ENCODE measurements at regions not wholly inside any gene's neighbourhood (a gene's known extent, or its start where the extent isn't known, plus 50 kb on each side); places are given as distances from the start of the nearest gene placed in this dataset.

GRCh38 chr2:54387059-54387991, 68.8 kb upstream of the SPTBN1 start:
- WGBS, 3 donors: 11 to 15% (median 12%) methylated on average over 7 of the region's 7 CpGs
- H3K27me3 ChIP-seq: no peaks in the 10 kb centered on the region
- H3K4me1 ChIP-seq (ENCODE audit: insufficient read depth): peaks cover 11% of the 10 kb centered on the region
- no peaks in the 10 kb centered on the region for H3K9me3 ChIP-seq
- H3K27ac ChIP-seq: peak overlapping the region in 1 of 2 donors; percentile 35
- no peaks in the 10 kb centered on the region for H3K36me3 ChIP-seq
- no peak overlapping the region for H3K4me3 ChIP-seq
- peak in 1 of 3 donors; percentile 29 for TF ChIP-seq CTCF (IDR thresholded peaks at IDR 0.05)
- no peak for TF ChIP-seq EP300 (IDR thresholded peaks at IDR 0.05)
- peak in 4 of 5 donors; percentile 24 to 70 (median 44) for DNase-seq
- intact Hi-C loops (cut with DNase I): no loop called here

- TF ChIP-seq CTCF (IDR thresholded peaks at IDR 0.05) (no peak), POLR2A (IDR thresholded peaks at IDR 0.05) (no peak), EP300 (IDR thresholded peaks at IDR 0.05) (no peak)
- DNase-seq: no peak
- Histone ChIP-seq H3K4me1 (ENCODE audit: insufficient read depth) (peaks cover 11% of the 10 kb centered on the region), H3K27me3 (no peaks in the 10 kb centered on the region), H3K36me3 (no peaks in the 10 kb centered on the region), H3K27ac (no peak overlapping the region), H3K9me3 (no peaks in the 10 kb centered on the region), H3K4me3 (no peak overlapping the region)
- intact Hi-C loops (cut with DNase I): no loop called here
- 75 to 82% (median 82%) methylated on average over 5 of the region's 5 CpGs for WGBS, 3 donors
Observed at GRCh38 chr2:54388076-54388475, 68.1 kb upstream of the SPTBN1 start.

DNA sequence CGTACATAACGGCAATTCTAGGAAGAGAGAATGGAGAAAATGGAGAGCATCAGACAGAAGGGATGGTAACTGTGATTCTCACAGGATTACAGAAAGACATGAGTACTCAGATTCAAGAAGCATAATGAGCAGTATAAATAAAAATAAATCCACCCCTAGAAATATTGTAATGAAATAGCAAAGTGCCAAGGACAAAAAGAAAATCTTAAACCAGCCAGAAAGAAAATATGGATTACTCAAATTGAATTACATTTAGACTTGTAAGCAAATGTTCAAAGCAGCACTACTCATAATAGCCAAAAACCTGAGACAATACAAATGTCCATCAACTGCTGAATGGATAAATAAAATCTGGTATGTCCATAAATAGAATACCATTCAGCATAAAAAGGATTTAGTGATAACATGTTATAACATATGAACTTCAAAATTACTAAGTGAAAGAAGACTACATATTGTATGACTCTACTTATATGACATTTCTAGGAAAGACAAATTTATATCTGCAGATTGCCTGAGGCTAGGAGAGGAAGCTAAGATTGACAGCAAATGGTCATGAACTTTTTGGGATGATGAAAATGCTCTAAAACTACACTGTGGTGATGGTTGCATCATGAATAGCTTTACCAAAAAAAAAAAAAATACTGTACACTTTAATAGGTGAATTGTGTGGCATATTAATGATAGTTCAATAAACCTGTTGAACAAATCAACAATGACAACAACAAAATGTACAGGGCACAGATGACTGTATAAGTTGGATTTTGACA, 63.4 kb upstream of the SPTBN1 start:
- no peak for DNase-seq
- intact Hi-C loops (cut with DNase I): no loop called here
- Histone ChIP-seq H3K9me3 (no peaks in the 10 kb centered on the region), H3K4me1 (ENCODE audit: insufficient read depth) (peaks cover 4% of the 10 kb centered on the region), H3K4me3 (no peak overlapping the region), H3K27ac (no peak overlapping the region), H3K36me3 (no peaks in the 10 kb centered on the region), H3K27me3 (no peaks in the 10 kb centered on the region)
- TF ChIP-seq EP300 (IDR thresholded peaks at IDR 0.05) (no peak), CTCF (IDR thresholded peaks at IDR 0.05) (no peak), POLR2A (IDR thresholded peaks at IDR 0.05) (no peak)
- WGBS, 3 donors: 99% methylated on average over 2 of the region's 2 CpGs

- WGBS, 3 donors: 57 to 68% (median 59%) methylated on average over 5 of the region's 5 CpGs
- H3K27me3 ChIP-seq: no peaks in the 10 kb centered on the region
- no peaks in the 10 kb centered on the region for H3K36me3 ChIP-seq
- H3K27ac ChIP-seq: no peak overlapping the region
- H3K4me3 ChIP-seq: no peak overlapping the region
- DNase-seq: no peak
- H3K9me3 ChIP-seq: no peaks in the 10 kb centered on the region
- TF ChIP-seq EP300 (IDR thresholded peaks at IDR 0.05) (no peak), POLR2A (IDR thresholded peaks at IDR 0.05) (no peak), CTCF (IDR thresholded peaks at IDR 0.05) (no peak)
- intact Hi-C loops (cut with DNase I): no loop called here
- no peaks in the 10 kb centered on the region for H3K4me1 ChIP-seq (ENCODE audit: insufficient read depth)
Observed at GRCh38 chr2:54394392-54394791, 61.7 kb upstream of the SPTBN1 start.

Data from ovary (tissue), 7 donors.